GM19238 (cell line): ENCODE measurements at regions not wholly inside any gene's neighbourhood (a gene's known extent, or its start where the extent isn't known, plus 50 kb on each side); places are given as distances from the start of the nearest gene placed in this dataset.

Source experiments
- DNase-seq: peaks from one replicate; pipeline ENCODE4 v3.0.0; 2011; ENCODE audit warnings: low spot score; ENCODE audit not compliant: insufficient read length

DNA sequence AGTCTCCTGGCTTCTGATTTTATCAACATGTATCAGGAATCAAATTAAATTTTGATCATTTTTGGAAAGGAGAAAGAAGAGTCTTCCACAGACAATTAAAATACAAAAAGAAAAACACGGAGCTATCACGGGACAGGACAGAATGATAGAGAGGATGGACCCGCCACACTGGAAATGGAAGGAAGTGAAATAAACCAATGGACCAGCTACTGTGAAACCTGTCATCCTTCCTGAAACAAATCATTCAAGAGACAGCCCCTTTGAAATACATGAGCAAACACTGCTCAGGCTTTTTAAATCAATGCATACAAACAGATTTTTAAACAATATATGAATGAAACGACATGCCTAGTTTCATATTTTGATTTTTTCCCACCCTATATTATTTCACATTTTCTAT is 339.4 kb downstream of the ACTL7B start:
- no peak for DNase-seq

DNA sequence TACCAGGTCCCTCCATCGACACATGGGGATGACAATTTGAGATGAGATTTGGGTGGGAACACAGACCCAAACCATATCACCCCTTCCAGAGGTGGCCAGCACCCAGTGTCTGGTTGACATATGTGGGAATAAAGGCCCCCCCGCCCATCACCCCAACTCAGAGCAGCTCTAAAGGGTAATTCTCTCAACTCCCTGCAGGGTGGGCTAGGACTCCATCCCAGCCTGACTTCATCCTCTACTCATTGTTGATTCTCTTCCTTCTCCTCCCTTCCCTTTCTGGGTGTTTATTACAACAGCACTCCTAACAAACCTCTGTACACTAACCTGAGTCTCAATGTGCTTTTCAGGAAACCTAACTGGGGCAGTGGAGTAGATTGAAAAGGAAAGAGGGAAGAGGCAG is 339.9 kb downstream of the ACTL7B start:
- no peak for DNase-seq

DNA sequence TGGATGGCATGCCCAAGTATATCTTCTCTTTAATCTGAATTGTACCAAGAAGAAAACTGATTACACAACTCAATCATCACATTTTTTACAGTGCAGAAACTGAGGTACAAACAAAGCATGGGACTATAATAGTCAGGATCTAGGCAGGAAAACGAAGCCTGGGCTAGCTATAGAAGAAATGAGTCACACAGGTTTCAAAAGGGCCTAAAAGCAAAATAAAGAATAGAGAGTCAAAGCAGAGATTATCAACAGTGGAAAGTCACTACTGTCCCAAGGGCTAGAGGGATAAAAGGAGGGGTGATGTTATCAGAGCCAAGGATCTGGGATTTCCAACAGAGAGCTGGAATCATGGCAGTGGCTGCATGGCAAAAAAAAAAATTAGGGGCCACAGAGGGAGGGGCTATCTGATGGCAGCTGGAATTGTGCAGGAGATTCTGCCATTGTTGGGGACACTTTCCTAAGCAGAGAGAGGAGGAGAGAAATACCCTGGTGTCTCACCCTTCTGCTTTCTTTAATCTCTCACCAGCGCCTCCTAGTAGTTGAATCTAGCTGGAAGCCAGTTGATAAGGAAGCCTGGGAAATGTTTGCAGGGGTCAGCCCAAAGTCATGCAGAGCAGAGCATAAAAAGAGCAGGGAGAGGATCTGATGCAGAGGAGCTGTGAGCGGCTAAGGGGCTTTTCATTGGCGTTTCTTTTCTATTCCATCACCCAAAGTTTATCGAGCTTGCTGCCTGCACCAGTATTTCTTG is 343.2 kb downstream of the ACTL7B start:
- no peak for DNase-seq

DNA sequence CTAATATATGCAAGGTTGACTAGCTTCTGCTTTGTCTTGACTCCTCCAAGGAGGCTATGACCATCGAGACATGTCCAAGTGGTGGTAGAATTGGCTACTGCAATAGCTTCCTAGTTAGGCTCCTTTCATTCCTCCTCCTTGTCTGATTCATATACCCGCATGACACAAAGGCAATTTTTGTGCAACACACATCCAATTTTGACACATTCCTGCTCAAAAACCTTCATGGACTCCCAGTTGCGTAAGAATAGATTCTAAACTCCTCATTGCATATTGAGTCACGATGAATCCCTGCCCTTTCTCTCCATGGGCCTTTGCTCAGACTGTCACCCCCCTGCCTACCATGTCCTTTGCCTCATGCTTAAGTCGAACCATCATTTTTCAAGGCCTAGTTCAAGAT is 344.5 kb downstream of the ACTL7B start:
- no peak for DNase-seq

GRCh38 chr9:108496846-108497245 is 358.9 kb downstream of the ACTL7B start:
- no peak for DNase-seq

DNA sequence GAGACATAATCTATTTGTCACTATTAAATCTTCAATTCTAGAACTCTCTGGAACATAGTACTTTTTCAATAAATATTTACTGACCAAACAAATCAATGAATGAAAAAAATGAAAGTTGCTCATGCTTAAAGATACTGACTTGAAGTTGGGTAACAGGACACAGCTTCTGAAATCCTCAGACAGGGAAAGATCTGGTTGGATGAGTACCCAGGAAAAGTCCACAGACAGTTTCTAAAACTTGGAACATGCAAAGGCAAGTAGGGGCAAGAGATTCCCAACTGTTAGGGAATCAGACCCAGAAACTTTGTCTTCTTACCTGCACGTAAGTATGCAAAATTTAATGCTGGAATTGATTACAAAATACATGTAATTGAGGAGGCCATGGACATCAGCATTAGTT is 366.2 kb downstream of the ACTL7B start:
- DNase-seq: no peak

DNA sequence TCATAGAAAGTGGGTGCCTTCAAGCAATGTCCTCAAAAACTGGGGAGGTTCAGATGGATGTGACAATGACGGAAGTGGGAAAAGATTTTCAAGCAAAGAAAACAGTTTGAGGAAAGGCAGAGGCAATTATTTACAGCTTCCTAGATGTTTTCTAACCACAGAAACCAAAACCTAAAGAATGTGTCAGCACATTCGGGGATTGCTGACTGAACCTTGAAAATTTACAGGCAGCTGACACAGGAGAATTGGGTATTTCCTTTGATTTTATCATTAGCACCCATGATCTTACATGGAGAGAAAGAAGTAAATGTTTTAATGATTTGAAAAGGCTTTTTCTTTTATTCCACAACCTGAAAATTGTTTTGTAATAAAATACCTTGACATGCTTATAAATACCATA is 369.0 kb downstream of the ACTL7B start:
- no peak for DNase-seq

DNA sequence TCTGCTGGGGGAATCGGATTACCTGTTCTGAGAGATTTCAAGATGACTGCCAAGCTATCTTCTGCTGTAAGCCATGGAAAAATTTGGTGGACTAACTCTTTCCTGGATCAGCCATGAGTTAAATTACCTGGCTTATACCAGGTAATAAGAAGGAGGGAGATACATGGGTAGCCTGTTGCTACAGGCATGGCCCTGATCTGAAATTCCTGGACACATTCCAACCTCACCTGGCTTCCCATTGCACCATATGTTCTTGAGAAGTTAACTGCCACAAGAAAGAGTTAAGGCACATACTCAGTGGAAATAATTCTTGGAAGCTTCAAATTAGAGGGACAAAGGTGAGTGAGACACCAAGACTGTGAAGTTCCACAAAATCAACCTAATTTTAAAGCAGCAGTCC is 371.3 kb downstream of the ACTL7B start:
- no peak for DNase-seq

DNA sequence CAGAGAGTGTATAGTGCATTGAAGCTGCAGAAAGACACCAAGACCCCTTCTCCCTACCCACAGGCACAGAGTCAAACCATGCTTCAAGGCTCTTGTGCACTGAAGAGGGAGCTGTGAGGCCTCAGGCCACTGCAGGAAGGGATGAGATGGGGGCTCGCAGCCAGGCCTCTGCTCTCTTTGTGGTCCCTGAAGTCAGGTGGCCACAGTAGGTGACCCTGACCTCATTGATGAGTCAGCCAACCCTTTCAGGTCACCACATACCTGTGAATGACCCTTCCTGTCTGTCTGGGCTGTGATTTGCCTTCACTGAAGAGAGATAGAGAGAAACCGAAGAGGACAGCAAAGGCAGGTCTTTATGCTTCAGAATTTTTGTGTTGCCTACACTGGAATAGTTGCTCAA is 372.1 kb downstream of the ACTL7B start:
- DNase-seq: no peak

DNA sequence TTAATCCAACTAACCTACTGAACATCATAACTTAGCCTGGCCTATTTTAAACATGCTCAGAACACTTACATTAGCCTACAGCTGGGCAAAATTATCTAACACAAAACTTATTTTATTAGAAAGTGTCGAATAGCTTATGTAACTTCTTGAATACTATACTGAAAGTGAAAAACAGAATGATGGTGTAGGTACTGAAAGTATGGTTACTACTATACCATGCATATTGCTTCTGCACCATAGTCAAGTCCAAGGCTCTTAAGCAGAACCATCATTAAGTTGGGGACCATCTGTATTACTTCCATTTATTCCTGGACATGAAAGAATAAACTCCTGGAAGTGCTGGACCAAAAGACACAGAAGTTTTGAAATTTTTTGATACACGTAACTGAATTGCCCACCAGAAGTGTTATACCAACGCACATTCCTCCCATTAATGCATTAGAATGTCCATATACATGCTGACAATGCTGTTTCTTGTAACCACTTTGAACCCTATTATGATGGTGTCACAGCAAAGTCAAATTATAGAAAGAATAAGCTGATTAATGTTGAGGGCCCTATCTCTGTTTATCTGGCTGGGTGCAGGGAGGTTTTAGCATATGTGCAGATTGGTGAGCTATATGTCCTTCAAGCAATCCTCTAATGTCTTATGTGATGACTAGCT is 375.7 kb downstream of the ACTL7B start:
- no peak for DNase-seq

DNA sequence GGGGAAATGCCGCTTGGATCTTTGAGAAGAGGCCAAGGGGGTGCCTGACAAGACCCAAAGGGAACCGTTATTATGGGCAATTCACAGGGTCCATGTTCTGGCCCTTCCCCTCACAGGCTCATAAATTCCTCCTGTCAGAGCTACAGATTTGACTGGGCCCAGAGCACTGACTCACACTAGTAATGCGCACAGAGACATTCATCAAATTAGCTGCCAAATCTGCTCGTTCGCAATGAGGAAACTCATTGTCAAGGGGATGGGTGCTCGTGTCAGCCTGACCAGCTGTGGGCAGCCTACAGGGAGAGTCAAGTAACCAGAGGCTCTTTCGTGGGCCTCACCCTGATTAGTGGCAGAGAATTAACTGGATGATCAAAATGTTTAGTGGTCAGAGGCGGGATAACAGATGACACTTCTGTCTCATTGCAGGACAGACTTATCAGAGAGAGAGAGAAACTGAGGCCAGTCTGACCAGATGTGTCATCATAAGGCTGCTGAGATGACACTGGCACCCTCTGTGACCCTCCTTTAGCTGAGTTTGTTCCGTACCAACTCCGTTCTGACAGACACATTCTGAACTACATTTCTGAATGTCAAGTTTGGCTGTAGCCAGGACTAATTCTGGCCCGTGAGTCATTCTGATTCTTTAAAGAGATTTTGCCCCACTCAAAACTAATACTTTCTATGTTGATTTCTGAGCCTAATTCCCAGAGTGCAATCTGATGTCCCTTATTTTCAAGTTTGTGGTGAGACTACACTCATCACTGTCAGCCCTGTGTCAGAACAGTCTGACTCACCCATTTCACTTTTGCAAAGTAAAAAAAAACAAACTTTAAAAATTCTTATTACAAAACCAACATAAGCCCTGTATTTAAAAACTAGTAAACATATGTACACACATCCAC is 377.1 kb downstream of the ACTL7B start:
- no peak for DNase-seq

- no peak for DNase-seq
Observed at GRCh38 chr9:108477529-108478006, 378.2 kb downstream of the ACTL7B start.

GRCh38 chr9:108476574-108476973 is 379.2 kb downstream of the ACTL7B start:
- DNase-seq: no peak

- no peak for DNase-seq
Observed at GRCh38 chr9:108475813-108476212, 380.0 kb downstream of the ACTL7B start.

GRCh38 chr9:108474356-108474755 is 381.4 kb downstream of the ACTL7B start:
- no peak for DNase-seq

DNA sequence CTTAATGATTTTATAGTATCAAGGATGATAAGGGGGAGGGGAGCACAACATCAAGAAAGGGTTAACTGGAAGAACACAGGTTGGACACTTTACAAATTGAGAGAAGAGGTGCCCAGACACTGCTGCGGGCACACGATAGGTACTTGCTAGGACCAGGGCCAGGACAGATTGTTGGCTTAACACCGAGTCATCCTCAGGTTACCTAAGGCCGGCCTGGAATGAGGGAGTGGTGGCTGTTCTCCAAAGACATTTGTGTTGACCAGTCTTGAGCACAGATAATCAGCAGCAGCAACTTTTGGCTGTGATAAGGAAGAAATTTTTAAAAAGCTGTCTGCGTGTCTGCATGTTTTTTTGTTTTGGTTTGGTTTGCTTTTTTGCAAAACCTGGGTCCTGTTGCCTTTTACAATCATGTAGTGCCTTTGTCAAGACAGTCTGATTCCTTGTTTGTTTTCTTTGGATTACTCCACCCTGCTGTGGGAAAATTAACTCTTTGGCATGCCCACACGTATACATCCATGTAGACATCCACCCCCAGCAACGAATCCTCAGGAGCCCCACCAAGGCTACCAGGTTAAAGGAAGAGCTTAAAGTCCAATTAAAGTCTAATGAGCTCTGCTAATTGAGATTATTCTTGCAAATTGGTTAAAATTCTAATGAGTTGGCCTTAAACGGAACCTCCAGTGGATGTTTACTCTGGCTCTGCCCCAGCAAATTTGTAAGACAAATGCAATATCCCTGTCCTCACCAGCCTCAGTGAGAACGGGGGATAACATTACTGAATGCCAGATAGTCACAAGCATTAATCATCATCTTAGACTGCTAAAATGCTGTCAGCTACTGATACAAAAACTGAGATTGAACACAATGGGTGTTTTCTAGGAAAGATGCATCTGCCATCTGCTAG is 382.3 kb downstream of the ACTL7B start:
- DNase-seq: no peak

- DNase-seq: no peak
Observed at GRCh38 chr9:108469654-108470053, 386.1 kb downstream of the ACTL7B start.

- no peak for DNase-seq
Observed at GRCh38 chr9:108468364-108468763, 387.4 kb downstream of the ACTL7B start.

GRCh38 chr9:108467653-108468324 is 388.0 kb downstream of the ACTL7B start:
- DNase-seq: no peak

DNA sequence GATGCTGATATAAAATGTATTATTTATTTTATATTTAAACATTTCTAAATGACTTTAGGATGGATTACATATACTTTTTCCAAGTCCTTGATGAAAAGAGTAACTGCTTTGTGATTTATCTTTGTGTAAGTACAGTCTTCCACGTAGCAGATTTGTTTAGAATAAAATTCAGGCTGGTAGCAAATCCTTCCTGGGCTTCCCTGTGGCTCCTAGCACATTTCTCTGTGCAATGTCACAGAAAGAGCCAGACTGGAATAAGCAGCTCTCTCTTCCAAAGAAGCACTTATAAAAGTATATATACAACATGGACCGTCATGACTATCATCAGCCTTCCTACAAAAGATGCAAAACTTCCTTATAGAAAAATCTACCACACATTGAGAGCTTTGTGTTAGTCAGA is 388.6 kb downstream of the ACTL7B start:
- DNase-seq: no peak
